ENCODE measurements at regions not wholly inside any gene's neighbourhood (a gene's known extent, or its start where the extent isn't known, plus 50 kb on each side); places are given as distances from the start of the nearest gene placed in this dataset.

- no peak for DNase-seq
Observed at GRCh38 chr15:67006083-67007065, 59.0 kb upstream of the SMAD3 start.

DNA sequence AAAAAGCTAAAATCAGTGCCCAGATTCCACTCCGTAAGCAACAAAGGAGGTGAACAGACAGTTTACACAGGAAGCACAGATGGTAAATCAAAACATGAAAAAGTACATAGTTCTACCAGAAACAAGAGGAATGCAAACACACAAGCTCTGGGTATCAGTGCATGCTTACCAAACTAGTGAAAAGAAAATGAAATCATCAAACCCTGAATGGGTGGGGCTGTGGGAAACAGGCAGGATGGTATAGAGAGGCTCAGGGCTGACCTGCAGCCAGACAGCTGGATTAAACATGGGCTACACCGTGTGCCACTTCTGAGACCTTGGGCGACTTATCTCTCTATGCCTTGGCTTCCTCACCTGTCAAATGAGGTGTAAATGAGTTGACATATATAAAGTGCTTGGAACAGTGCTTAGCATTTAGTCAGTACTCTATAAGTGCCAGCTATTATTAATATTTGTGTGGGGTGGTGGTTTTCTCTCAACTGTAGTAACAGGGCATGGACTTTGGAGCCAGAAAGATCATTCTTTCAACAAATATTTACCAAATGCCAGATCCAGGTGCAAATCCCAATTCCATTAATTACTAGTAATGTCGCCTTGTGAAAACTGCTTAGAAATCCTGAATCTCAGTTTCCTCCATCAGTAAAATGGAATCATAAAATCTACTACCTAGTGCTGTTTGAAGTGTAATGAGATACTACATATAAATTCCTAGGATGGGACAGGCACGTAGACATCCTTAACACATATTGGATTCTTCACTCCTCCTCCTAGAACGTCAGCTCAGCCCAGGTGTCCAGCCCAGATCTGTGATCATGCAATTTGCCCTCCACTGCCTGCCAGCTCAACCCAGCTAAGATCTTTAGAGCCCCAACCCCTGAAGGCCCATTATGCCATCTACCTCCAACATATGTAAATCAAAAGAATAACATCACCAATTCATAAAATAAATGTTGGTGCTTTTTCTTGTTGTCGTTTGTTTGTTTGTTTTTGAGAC is 55.5 kb upstream of the SMAD3 start:
- no peak for DNase-seq

- no peak for DNase-seq
Observed at GRCh38 chr15:67010898-67011616, 54.3 kb upstream of the SMAD3 start.

DNA sequence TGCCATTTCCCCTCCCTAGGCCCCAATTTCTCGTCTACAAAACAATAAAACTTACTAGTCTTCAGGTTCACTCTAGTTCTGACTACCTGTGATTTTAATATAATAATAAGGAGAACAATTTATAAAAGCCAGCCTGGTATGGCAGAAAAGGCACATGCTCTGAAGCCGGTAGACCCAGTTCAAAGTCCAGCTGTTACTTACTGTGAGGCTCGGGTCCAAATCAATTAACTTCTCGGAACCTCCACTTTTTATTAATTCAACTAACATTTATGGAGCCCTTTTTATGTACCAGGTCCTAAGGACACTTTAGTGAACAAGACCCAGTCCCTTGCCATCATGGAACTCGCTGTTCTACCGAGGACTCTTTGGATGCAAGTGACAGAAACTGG is 53.8 kb upstream of the SMAD3 start:
- DNase-seq = no peak

DNA sequence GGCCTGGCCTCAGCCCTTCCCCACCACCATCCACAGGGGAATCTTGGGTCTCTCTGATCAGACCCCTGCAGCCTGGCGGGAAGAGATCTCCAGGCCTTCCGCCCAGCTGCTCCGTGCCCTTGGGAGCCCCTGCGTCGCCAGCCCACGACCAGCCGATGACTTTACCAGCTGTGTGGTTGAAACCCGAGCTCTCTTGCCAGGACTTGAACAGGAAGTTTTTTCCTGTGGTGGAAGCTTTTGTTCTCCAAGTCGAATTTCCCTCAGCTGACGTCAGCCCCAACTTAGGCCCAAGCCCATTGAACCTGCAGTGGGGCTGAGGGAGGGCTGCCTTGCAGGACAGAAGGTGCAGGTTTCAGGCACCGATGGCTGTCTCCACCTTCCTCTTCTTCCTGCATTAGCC is 51.7 kb upstream of the SMAD3 start:
- no peak for DNase-seq

Measured in activated CD4-positive, alpha-beta T cell treated with anti-CD3 and anti-CD28 coated beads, Interleukin-2, amount 50 U/mL, for 48 hours (primary cell).